ENCODE measurements at regions not wholly inside any gene's neighbourhood (a gene's known extent, or its start where the extent isn't known, plus 50 kb on each side); places are given as distances from the start of the nearest gene placed in this dataset.
"Not testable (repeated sequence)": the region's sequence is repeated elsewhere in the genome, so short reads cannot be mapped to it uniquely, and the experiment has no call there.

DNA sequence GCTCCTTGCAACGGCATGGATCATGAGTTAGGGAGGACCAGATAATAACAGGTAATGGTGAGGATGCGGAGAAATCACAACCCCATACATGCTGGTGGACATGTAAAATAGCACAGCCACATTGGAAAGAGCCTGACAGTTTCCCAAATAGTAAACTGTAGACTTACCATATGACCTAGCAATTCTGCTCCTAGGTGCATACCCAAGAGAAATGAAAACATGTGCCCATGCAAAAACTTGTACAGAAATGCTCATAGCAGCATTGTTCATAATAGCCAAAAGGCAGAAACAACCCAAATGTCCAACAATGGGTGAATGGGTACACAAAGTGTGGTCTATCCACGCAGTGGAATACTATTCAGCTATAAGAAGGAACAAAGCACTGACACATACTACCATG lies 97.5 kb upstream of the VRK1 start:
- Histone ChIP-seq H3K36me3 (ENCODE audit: control insufficient read depth, insufficient read depth, low read length) (no peaks in the 10 kb centered on the region), H3K4me3 (ENCODE audit: low read length) (no peak overlapping the region), H3K27me3 (ENCODE audit: control insufficient read depth, insufficient read depth, low read length) (peaks cover 4% of the 10 kb centered on the region), H3K9me3 (ENCODE audit: control insufficient read depth, low read length) (no peaks in the 10 kb centered on the region), H3K4me1 (ENCODE audit: control insufficient read depth, insufficient read depth, low read length) (no peaks in the 10 kb centered on the region), H3K9ac (ENCODE audit: low read length) (no peak overlapping the region)

DNA sequence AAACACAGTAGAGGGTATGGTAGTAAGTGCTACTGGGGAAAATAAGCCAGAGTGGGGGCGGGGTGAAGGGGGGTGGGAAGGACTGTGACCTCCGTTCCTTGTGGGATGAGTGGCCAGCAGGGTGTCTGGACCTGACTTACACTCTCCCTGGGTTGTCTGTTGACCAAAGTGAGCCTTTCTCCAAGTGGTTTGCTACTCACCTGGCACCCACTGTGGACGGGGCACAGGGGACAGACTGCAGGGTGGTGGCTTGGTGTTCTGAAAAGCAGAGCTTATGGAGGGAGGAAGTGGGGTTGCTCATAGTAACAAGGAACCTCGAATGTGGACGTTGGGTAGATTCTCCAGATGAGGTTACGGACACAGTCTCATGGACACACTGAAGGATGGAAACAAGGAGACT lies 94.4 kb upstream of the VRK1 start:
- H3K9ac ChIP-seq (ENCODE audit: low read length) = no peak overlapping the region
- no peaks in the 10 kb centered on the region for H3K4me1 ChIP-seq (ENCODE audit: control insufficient read depth, insufficient read depth, low read length)
- no peaks in the 10 kb centered on the region for H3K36me3 ChIP-seq (ENCODE audit: control insufficient read depth, insufficient read depth, low read length)
- H3K4me3 ChIP-seq (ENCODE audit: low read length) = no peak overlapping the region
- no peaks in the 10 kb centered on the region for H3K9me3 ChIP-seq (ENCODE audit: control insufficient read depth, low read length)
- peaks cover under 1% of the 10 kb centered on the region for H3K27me3 ChIP-seq (ENCODE audit: control insufficient read depth, insufficient read depth, low read length)

DNA sequence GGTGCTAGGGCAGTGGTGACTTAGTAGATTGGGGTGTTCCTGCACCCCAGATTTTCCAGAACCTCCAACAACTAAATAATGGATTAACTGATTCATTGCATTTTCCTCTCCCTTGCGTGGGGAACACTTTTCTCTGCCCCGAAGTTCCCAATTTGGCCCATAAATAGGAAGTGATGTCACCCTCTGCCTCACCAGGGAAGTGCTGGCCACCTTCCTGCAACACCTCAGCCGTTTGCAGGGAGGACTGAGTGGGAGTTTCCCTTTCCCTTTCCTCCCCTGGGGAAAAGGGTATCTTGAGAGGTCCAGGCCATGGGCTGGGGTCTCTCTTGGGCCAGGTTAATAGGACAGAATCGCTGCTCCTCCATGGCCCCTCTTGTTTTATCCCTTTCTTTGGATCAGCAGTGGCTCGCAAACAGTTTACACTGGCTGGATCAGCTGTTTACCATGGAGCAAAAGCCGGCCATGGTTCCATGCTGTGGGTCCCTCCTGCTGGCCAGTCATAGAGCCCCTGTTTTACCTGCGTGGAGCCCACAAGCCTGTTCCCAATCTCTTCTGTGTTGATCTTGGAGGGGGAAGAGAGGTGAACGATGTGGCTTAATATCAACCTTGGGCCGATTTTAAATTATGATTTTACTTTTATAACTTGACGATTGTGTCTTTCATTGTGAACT lies 91.6 kb upstream of the VRK1 start:
- Histone ChIP-seq H3K4me3 (ENCODE audit: low read length) (no peak overlapping the region), H3K36me3 (ENCODE audit: control insufficient read depth, insufficient read depth, low read length) (no peaks in the 10 kb centered on the region), H3K9me3 (ENCODE audit: control insufficient read depth, low read length) (no peaks in the 10 kb centered on the region), H3K4me1 (ENCODE audit: control insufficient read depth, insufficient read depth, low read length) (no peaks in the 10 kb centered on the region), H3K9ac (ENCODE audit: low read length) (no peak overlapping the region), H3K27me3 (ENCODE audit: control insufficient read depth, insufficient read depth, low read length) (no peaks in the 10 kb centered on the region)

DNA sequence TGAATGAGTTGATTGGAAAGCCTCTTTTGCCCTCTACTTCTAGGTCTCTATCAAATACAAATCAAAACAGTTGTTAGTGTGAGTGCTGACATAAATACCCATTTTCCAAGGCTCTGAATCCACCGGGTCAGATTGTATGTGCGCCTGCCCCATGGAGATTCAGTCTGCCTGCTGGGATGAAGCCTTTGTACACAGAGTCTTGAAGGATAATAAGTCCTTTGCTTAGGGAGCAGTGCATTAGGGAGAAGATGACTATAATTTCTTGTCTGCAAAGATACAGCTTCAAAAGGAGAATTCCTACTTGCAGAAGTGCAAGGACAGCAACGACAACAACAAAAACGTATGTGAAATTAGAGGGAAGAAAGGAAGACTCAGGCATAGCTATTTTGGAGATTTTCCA lies 90.3 kb upstream of the VRK1 start:
- no peak overlapping the region for H3K9ac ChIP-seq (ENCODE audit: low read length)
- no peaks in the 10 kb centered on the region for H3K4me1 ChIP-seq (ENCODE audit: control insufficient read depth, insufficient read depth, low read length)
- no peaks in the 10 kb centered on the region for H3K36me3 ChIP-seq (ENCODE audit: control insufficient read depth, insufficient read depth, low read length)
- no peak overlapping the region for H3K4me3 ChIP-seq (ENCODE audit: low read length)
- H3K27me3 ChIP-seq (ENCODE audit: control insufficient read depth, insufficient read depth, low read length) = no peaks in the 10 kb centered on the region
- H3K9me3 ChIP-seq (ENCODE audit: control insufficient read depth, low read length) = no peaks in the 10 kb centered on the region

DNA sequence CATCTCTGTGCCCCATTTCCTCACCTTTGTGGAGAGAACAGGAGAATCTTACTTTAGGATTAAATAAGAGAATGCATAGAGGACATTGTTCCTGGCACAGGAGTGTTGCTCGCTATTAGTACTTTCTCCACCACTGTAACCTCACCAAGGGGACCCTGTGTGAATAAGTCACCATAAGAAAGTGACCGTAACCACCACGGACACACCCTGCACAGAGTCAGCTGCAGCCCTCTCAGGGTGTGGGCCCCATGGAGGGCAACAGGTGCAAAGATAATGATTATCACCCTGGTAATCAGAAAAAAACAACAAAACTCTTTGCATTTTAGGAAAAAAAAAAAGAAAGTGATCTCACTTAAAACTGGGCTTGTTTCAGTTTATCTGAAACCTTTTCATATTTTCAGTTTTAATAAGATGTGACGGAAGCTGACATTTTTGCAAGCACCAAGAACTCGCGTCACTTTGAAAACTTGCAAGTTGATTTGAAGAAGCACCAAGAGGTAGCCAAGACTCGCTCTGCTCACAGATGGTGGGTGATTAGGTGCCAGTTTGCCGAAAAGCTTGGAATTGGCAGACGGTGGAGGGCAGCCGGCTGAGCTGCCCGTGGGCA lies 87.0 kb upstream of the VRK1 start:
- Histone ChIP-seq H3K9ac (ENCODE audit: low read length) (no peak overlapping the region), H3K4me3 (ENCODE audit: low read length) (no peak overlapping the region), H3K9me3 (ENCODE audit: control insufficient read depth, low read length) (no peaks in the 10 kb centered on the region), H3K4me1 (ENCODE audit: control insufficient read depth, insufficient read depth, low read length) (no peaks in the 10 kb centered on the region), H3K36me3 (ENCODE audit: control insufficient read depth, insufficient read depth, low read length) (no peaks in the 10 kb centered on the region), H3K27me3 (ENCODE audit: control insufficient read depth, insufficient read depth, low read length) (no peaks in the 10 kb centered on the region)

DNA sequence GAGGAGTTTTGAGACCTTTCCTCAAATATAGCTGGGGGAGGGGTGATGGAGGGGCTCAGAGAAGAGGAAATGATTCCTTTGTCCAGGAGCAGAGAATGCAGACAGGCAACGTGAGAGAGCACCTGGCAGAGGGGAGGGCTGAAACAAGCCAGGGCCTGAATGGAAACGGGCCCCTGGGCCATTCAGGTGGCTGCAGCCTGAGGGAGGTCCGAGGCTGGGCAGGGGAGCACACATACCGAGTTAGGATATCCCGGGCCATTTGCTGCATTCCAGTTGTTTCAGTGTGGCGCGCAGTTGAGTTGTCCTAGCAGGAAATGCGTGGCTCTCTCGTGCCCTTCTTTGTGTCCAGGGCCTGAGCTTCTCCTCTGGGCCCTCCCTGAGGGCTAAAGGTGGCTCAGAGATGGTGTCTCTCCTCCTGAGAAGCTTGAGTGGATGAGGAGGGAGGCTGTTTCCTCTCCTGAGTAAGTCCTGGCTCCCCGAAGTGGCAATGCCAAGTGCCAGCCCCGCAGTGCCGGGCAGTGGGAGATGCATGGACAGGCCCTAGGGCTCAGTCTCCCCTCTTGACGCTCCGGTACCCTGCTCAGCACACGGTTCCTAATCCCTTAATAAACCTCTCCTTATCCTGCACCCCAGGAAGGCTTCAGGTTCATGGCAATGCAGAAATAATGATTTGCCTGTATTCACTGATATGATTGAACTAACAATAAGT lies 85.5 kb upstream of the VRK1 start:
- Histone ChIP-seq H3K4me1 (ENCODE audit: control insufficient read depth, insufficient read depth, low read length) (no peaks in the 10 kb centered on the region), H3K9me3 (ENCODE audit: control insufficient read depth, low read length) (no peaks in the 10 kb centered on the region), H3K9ac (ENCODE audit: low read length) (no peak overlapping the region), H3K4me3 (ENCODE audit: low read length) (no peak overlapping the region), H3K36me3 (ENCODE audit: control insufficient read depth, insufficient read depth, low read length) (no peaks in the 10 kb centered on the region), H3K27me3 (ENCODE audit: control insufficient read depth, insufficient read depth, low read length) (no peaks in the 10 kb centered on the region)

DNA sequence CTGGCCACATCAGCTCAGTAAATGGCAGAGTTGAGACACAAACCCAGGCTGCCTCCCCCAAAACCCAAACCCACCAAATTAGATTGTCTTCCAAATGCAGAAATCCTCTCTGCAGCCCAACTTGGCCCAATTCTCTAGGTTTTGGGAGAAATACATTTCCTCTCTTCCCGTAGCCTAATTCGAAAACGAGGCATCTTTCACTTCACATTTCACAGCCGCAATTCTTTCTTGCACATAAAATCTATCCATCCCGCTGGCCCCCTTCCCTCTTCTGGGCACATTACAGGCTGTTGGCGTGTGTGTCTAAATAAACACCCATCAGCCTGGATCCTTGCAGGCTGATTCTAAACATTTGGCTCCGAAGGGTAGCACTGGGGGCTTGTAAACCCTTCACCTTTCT lies 83.8 kb upstream of the VRK1 start:
- no peak overlapping the region for H3K4me3 ChIP-seq (ENCODE audit: low read length)
- H3K27me3 ChIP-seq (ENCODE audit: control insufficient read depth, insufficient read depth, low read length) = no peaks in the 10 kb centered on the region
- H3K4me1 ChIP-seq (ENCODE audit: control insufficient read depth, insufficient read depth, low read length) = no peaks in the 10 kb centered on the region
- no peaks in the 10 kb centered on the region for H3K36me3 ChIP-seq (ENCODE audit: control insufficient read depth, insufficient read depth, low read length)
- no peaks in the 10 kb centered on the region for H3K9me3 ChIP-seq (ENCODE audit: control insufficient read depth, low read length)
- no peak overlapping the region for H3K9ac ChIP-seq (ENCODE audit: low read length)

DNA sequence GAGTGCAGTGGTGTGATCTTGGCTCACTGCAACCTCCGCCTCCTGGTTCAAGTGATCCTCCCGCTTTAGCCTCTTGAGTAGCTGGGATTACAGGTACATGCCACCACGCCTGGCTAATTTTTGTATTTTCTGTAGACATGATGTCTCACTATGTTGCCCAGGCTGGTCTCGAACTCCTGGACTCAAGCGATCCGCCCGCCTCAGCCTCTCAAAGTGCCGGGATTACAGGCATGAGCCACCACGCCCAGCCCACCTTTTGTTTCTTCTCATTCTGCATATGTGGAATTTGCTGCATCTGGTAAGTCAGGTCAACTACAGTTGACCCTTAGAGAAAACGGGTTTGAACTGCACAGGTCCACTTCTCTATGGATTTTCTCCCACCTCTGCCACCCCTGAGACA lies 82.6 kb upstream of the VRK1 start:
- H3K27me3 ChIP-seq (ENCODE audit: control insufficient read depth, insufficient read depth, low read length); H3K9me3 ChIP-seq (ENCODE audit: control insufficient read depth, low read length); H3K36me3 ChIP-seq (ENCODE audit: control insufficient read depth, insufficient read depth, low read length); H3K4me1 ChIP-seq (ENCODE audit: control insufficient read depth, insufficient read depth, low read length); H3K4me3 ChIP-seq (ENCODE audit: low read length); H3K9ac ChIP-seq (ENCODE audit: low read length): not testable (repeated sequence)

DNA sequence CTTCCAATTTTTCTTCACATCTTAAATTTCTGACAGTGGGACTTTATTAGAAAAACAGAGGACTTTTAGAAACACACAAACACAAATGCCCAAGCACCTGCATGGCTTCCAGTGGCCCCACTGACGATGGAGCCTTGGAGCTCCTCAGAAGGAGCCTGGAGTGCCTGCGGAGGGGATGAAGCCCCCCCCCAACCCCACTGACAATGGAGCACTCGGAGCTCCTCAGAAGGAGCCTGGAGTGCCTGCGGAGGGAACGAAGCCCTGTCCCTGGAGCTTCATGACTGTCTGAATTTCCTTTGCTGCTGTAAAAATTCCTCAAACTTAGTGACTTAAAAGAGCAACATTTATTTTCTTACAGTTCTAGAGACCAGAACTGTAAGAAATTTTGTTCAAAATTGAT lies 80.1 kb upstream of the VRK1 start:
- H3K9me3 ChIP-seq (ENCODE audit: control insufficient read depth, low read length) = no peaks in the 10 kb centered on the region
- H3K4me1 ChIP-seq (ENCODE audit: control insufficient read depth, insufficient read depth, low read length) = no peaks in the 10 kb centered on the region
- H3K9ac ChIP-seq (ENCODE audit: low read length) = no peak overlapping the region
- H3K36me3 ChIP-seq (ENCODE audit: control insufficient read depth, insufficient read depth, low read length) = no peaks in the 10 kb centered on the region
- H3K27me3 ChIP-seq (ENCODE audit: control insufficient read depth, insufficient read depth, low read length) = peaks cover 4% of the 10 kb centered on the region
- H3K4me3 ChIP-seq (ENCODE audit: low read length) = no peak overlapping the region

DNA sequence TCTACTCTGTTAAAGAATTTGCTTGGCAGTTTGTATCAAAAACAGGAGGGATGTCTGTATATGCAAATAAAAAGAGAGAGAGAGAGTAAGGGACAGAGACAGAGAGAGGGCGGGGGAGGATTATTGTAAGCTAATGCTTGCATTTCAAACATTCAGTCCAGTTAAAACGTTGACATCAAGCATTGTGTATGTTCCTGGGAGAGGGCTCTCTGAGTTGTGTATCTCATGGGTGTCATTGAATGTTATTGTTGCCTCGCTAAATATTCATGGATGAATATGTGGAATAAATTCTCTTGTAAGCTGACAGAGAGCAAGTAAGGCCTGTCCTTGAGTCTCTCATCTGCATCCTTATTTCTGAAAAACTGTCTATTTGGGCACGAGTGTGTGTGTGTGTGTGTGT lies 78.8 kb upstream of the VRK1 start:
- no peak overlapping the region for H3K4me3 ChIP-seq (ENCODE audit: low read length)
- H3K27me3 ChIP-seq (ENCODE audit: control insufficient read depth, insufficient read depth, low read length) = peaks cover 4% of the 10 kb centered on the region
- no peaks in the 10 kb centered on the region for H3K9me3 ChIP-seq (ENCODE audit: control insufficient read depth, low read length)
- H3K36me3 ChIP-seq (ENCODE audit: control insufficient read depth, insufficient read depth, low read length) = no peaks in the 10 kb centered on the region
- H3K9ac ChIP-seq (ENCODE audit: low read length) = no peak overlapping the region
- no peaks in the 10 kb centered on the region for H3K4me1 ChIP-seq (ENCODE audit: control insufficient read depth, insufficient read depth, low read length)

DNA sequence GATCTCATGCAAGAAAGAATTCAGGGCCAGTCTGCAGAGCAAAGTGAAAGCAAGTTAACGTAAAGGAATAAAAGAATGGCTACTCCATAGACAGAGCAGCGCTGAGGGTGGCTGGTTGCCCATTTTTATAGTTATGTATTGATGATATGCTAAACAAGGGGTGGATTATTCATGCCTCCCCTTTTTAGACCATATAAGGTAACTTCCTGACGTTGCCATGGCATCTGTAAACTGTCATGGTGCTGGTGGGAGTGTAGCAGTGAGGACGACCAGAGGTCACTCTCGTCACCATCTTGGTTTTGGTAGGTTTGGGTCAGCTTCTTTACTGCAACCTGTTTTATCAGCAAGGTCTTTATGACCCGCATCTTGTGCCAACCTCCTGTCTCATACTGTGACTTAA lies 76.5 kb upstream of the VRK1 start:
- H3K36me3 ChIP-seq (ENCODE audit: control insufficient read depth, insufficient read depth, low read length); H3K4me1 ChIP-seq (ENCODE audit: control insufficient read depth, insufficient read depth, low read length); H3K9ac ChIP-seq (ENCODE audit: low read length); H3K4me3 ChIP-seq (ENCODE audit: low read length); H3K27me3 ChIP-seq (ENCODE audit: control insufficient read depth, insufficient read depth, low read length); H3K9me3 ChIP-seq (ENCODE audit: control insufficient read depth, low read length): not testable (repeated sequence)

DNA sequence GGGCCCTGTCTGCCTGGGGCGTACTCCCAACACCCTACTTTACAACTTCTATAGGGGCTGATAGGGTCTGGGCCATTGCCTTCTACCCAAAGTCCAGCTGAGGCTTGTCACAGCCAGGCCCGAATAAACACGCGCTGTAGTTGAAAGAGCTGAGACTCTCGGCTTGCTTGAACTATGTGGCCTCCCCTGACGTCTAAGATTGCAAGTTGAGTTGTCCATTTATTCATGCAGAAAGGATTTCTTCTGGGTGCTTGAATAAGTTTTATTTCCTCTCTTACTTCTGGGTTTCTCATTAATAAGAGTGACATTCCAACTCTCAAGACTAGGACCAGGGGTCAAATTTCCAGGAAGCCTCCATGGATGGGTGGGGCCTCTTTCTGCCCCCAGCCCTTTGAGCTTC lies 74.4 kb upstream of the VRK1 start:
- H3K36me3 ChIP-seq (ENCODE audit: control insufficient read depth, insufficient read depth, low read length) = no peaks in the 10 kb centered on the region
- H3K27me3 ChIP-seq (ENCODE audit: control insufficient read depth, insufficient read depth, low read length) = peaks cover 4% of the 10 kb centered on the region
- no peaks in the 10 kb centered on the region for H3K9me3 ChIP-seq (ENCODE audit: control insufficient read depth, low read length)
- H3K4me3 ChIP-seq (ENCODE audit: low read length) = no peak overlapping the region
- no peak overlapping the region for H3K9ac ChIP-seq (ENCODE audit: low read length)
- H3K4me1 ChIP-seq (ENCODE audit: control insufficient read depth, insufficient read depth, low read length) = no peaks in the 10 kb centered on the region

Measured in mucosa of stomach (tissue), 1 donor.